HG03378 (cell line): ENCODE measurements at regions not wholly inside any gene's neighbourhood (a gene's known extent, or its start where the extent isn't known, plus 50 kb on each side); places are given as distances from the start of the nearest gene placed in this dataset.

Experiments used
- ATAC-seq: cut with Tn5 transposase; IDR thresholded peaks from one replicate; pipeline ENCODE4 v1.9.1; 2021; ENCODE audit warnings: mild to moderate bottlenecking, moderate library complexity; ENCODE audit not compliant: unreplicated experiment

GRCh38 chr2:9156483-9156882, 50.1 kb upstream of the ASAP2 start:
- ATAC-seq, result no peak

DNA sequence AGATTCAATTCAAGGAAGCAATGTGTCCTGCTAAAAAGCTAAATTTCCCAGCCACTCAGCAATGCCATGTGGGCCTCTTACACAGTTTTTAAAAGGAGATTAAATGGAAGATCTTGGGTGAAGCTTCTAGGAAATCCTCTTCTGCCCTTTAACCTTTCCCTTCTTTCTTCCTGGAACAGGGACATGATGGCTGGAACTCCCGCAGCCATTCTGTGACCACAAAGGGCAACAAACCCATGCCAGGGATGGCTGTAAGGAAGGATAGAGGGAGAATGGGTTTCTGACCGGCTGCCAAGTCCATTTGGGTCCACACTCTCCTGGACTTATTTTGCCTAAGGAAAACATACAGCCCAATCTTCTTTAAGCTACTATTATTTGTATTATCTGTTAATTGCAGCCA, 52.6 kb upstream of the ASAP2 start:
- ATAC-seq, result no peak

DNA sequence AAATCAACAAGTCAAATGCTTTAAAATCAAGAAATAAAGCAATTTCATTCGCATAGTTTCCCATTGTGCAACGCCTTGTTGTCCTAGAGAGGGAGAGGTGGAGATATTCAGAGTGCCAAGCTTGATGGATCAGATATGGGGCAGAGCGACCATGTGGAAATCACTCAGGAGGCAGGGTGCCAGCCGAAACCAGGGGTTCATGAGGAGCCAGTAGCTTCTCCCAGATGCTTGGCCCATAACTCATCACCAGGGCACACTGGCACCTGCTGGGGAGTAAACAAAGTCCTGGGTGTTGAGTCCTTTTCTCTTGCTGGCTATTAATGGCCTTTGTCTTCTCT, 53.0 kb upstream of the ASAP2 start:
- no peak for ATAC-seq

- ATAC-seq, result no peak
Measured at GRCh38 chr2:9152975-9153642, 53.5 kb upstream of the ASAP2 start.

- no peak for ATAC-seq
Measured at GRCh38 chr2:9150906-9151305, 55.7 kb upstream of the ASAP2 start.

- ATAC-seq, result no peak
Measured at GRCh38 chr2:9150568-9150900, 56.1 kb upstream of the ASAP2 start.

DNA sequence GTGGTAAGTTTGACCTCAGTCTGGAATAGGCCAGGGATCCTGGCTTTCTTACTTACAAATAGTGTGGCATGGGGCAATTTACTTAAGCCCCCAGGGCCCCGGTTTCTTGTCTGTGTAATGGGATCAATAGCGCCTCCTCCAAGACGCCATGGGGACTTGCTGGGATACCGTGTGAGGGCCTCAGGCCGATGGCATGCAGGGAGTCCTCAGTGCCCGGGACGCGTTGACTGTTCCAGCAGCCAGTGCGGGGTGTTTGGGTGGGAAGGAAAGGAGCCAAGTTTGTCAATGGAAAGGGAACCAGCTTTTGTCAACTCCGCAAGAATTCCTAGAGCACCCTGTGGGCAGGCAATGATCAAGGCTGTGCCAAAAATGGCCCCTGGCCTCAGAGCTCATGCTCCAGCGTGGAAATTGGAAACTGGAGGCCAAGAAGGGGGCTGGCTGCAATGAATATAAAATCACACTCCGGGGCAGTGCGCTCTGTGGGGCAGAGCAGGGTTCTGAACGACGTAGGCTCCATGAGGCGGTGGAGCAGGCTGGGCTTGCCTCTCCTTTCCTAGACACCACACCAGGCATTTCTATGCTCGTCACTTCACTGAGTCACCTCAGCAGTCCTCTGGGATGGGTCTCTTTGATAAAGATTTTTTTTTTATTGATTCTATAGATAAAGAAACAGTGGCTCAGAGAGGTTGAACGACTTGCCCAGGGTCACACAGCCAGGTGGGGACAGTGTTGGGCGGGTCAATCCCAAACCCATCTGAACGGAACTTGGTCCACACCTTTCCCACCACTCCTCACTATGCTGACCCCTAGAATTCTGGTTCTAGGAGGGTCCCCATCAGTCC, 56.7 kb upstream of the ASAP2 start:
- ATAC-seq, result no peak

GRCh38 chr2:9149388-9149660, 57.3 kb upstream of the ASAP2 start:
- ATAC-seq, result no peak

DNA sequence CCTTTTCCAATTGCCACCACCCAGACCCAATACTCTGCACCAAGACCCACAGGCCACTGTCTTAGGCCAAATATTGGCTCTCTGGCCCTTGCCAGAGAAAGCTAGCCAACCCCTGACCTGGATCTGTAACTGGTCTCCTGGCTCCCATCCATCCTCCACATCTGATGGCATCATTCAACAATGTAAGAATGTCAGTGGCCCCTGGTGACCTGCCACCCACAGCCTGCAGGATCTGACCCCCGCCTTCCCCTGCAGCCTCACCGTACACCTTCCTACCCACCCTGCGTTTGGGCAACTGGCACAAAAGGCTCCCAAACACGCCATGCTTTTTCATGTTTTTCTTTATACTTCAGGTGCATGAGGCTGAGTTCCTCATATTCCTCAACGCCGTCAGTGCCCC, 60.0 kb upstream of the ASAP2 start:
- no peak for ATAC-seq

DNA sequence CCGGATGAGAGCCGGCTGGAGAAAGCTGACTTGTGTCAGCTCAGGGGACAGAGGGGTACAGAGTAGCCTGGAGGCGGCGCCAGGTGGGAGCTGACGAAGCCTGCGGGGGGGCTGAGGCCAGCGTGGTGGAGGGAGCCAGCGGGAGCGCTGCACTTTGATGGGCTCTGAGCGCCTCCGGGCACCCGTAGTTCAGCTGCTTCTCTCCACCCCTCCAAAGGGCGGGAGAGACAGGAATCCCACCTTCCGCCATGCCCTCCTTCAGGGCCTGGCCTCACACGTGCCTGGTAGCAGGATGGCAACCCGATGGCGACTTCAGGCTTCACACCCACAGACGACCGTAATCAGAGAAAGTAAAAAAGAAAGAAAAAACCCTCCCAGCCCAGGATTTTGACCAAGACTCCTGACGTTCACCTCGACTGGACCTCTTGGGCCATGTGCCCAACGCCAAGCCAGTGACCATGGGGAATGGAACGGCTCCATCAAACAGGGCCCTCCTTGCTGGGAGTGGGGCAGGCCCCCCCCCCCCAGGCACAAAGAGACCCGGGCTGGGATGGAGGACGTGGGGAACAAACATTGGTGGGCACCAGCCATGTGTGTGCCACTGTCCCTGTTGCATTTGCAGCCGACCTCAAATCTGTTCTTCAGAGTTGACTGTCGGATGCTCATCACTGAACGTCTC, 60.7 kb upstream of the ASAP2 start:
- ATAC-seq, result no peak

GRCh38 chr2:9145109-9145751, 61.4 kb upstream of the ASAP2 start:
- ATAC-seq, result no peak

DNA sequence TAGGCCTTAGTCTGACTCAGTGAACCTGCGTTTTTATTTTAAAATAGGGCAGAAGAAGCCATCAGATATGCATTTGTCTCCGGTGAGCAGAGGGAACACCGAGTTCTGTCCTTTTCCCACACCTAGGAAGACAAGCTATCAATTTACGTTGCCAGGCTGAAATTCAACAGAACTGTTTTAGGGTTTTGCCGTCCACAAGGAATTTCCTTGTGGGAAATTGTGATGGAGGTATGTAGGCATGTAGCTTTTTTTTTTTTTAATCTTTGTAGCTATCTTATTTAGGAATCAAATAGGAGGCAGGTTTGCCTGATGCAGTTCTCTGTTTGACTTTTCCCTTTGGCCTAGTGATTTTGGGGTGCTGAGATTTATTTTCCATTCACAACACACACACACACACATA, 62.0 kb upstream of the ASAP2 start:
- no peak for ATAC-seq

GRCh38 chr2:9144046-9144445, 62.6 kb upstream of the ASAP2 start:
- ATAC-seq, result no peak

DNA sequence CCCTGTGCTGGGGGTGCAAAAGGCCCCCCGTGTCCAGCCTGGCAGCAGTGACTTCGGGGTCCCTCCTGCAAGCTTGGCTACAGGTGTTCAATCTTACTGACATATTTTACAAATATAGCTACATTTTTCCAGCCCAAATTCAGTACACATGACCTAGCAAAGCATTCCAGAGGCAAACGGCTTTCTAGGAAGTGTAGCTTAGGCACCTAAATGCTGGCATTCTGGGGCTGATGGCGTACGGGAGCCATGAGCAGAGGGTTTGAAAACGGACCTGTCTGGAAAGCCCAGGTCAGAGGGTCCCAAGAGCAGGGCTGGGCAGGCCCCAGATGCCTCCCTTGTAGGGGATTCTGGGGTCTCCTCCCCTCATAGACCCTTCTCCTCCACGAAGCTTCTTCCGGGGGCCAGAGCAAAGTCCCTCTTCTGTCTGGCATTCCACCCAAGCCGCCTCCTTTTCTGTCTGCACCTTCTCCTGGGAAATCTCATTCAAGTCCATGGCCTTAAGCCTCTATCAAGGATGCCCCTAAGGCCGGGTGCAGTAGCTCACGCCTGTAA, 63.3 kb upstream of the ASAP2 start:
- ATAC-seq, result no peak

DNA sequence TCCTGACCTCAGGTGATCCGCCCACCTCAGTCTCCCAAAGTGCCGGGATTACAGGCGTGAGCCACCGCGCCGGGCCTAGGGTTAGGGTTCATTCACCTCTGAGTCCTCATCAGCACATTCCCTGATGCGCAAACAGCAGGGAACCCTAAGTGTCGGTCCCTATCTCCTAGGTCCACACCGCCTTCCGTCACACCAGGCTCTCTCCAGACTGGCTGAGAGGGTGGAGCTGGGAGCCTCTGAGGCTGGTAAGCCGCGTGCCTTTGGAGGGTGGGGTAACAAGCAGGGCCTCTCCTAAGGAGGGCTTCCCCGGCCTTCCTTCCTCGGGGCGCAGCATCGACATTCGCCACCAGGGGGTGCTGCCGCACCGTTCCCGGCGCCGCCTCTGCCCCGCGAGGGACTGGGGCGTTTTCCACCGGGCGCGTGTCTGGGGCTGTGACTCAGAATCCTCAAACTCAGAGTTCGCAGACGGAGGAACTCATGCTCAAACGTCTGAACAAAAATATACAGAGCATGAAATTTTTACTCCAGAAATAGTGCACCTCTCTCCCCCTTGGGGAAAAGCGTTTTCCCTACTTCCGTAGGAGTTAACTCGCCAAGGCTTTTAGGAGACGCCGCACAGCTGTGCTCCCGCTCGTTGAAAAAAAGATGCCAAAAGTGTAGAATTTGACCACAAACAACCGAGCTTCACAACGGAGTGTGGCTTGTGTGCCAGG, 63.9 kb upstream of the ASAP2 start:
- no peak for ATAC-seq

GRCh38 chr2:9141706-9142460, 64.7 kb upstream of the ASAP2 start:
- no peak for ATAC-seq

DNA sequence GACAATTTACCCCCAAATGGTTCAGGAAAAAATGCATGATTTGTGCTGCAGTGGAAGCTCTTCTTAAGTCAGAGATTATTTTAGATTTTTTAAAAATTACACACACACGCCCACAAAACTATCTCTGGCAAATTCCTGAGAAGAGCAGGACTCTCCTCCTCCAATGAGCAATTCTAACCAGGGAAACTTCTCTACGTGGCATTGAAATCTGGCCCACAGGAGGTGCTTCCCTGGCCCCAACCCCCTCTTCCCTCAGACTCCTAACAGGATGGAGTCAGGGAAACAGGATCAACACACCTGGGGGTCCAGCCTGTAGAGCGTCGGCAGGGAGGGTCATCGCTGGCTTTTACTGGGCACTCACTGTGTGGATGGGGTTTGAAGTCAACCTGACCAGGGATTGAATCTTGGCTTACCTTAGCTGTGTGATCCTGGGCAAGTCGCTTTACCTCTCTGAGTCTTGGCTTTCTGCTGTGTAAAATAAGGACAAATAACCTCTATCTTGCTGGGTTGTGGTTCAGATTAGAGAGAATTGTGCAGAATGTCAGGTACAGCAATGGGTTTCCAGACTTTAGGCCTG, 65.4 kb upstream of the ASAP2 start:
- no peak for ATAC-seq

GRCh38 chr2:9140645-9141044, 66.0 kb upstream of the ASAP2 start:
- no peak for ATAC-seq

DNA sequence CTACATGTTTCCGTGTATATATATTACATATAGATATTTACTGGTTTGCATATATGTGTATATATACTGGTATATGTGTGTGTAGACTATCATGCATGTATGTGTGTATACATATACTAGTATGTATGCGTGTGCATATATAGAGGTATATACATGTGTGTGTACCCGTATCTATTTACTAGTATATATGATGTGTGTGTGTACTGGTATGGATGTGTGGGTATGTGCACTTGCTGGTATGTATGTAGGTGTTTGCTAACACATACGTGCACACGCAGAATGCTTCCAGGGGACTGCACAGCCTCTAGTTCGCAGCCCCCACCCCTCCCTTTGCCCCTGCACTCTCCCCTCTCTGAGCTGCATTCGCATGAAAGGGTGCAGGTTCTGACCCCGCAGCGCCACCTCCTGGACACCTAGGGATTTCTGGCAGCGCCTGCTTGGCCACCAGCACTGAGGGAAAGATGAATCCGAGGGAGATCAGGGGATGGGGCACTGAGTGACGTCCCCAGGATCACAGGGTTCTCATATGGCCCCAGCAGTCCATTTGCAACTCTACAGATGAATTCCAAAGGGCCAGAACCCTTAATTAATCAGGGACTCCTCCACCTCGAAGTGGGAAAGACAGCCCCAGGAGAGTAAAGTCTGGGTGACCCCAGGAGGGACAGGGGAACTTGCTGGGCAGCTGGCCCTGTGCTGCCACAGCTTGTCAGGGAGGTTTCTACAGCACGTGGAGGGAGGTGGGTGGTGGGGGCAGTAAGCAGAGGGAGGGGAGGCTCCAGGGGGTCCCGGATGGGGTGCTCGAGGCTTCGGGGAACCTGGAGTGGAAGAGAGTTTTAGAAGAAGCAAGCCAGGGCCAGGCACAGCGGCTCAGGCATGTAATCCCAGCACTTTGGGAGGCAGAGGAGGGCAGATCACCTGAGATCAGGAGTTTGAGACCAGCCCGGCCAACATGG, 66.8 kb upstream of the ASAP2 start:
- ATAC-seq, result no peak
